ENCODE measurements at regions not wholly inside any gene's neighbourhood (a gene's known extent, or its start where the extent isn't known, plus 50 kb on each side); places are given as distances from the start of the nearest gene placed in this dataset.

- Histone ChIP-seq H3F3A (ENCODE audit: insufficient read depth, low read length, poor library complexity, severe bottlenecking) (no peaks in the 10 kb centered on the region), H3K36me3 (ENCODE audit: insufficient read depth, low read length) (no peaks in the 10 kb centered on the region), H3K27me3 (ENCODE audit: insufficient read depth, low read depth, low read length) (no peaks in the 10 kb centered on the region), H3K9me2 (ENCODE audit: insufficient read depth, low read length) (no peaks in the 10 kb centered on the region), H3K79me2 (replicated peaks; ENCODE audit: insufficient read depth, low read length) (peaks cover 12% of the 10 kb centered on the region), H3K4me3 (ENCODE audit: low read length) (peak overlapping the region; percentile 65), H2AFZ (ENCODE audit: low read depth, low read length) (peak overlapping the region; percentile 49), H3K9me3 (ENCODE audit: low read length) (no peaks in the 10 kb centered on the region), H3K9ac (ENCODE audit: low read length) (peak overlapping the region; percentile 68), H3K27ac (ENCODE audit: low read length) (peak overlapping the region; percentile 75), H4K20me1 (ENCODE audit: insufficient read depth) (no peaks in the 10 kb centered on the region), H3K4me2 (ENCODE audit: low read length) (peak overlapping the region; percentile 71)
- no peak for TF ChIP-seq REST (IDR thresholded peaks at IDR 0.05; ENCODE audit: borderline replicate concordance)
- peak; percentile 83 for TF ChIP-seq SMC3 (conservative IDR thresholded peaks at IDR 0.05; ENCODE audit: poor library complexity)
- peak; percentile 70 for TF ChIP-seq POLR2AphosphoS5 (IDR thresholded peaks at IDR 0.05)
- TF ChIP-seq EP300 (conservative IDR thresholded peaks at IDR 0.05; ENCODE audit: poor library complexity, severe bottlenecking): peak; percentile 63
- TF ChIP-seq CTCF (IDR thresholded peaks at IDR 0.05; ENCODE audit: poor library complexity, severe bottlenecking): peak; percentile 85
- TF ChIP-seq TAF1 (IDR thresholded peaks at IDR 0.05; ENCODE audit: low read depth): peak; percentile 50
- TF ChIP-seq MXI1 (conservative IDR thresholded peaks at IDR 0.05; ENCODE audit: poor library complexity, severe bottlenecking): peak; percentile 79
- TF ChIP-seq RAD21 (conservative IDR thresholded peaks at IDR 0.05): peak; percentile 89
- no peak for TF ChIP-seq EZH2 (IDR thresholded peaks at IDR 0.05; ENCODE audit: borderline replicate concordance, insufficient read depth, low read length, poor library complexity, severe bottlenecking)
Observed at GRCh38 chr1:81305997-81306452, 494.7 kb upstream of the ADGRL2 start.

GRCh38 chr1:81304187-81304586 lies 496.5 kb upstream of the ADGRL2 start:
- no peaks in the 10 kb centered on the region for H3K36me3 ChIP-seq (ENCODE audit: insufficient read depth, low read length)
- TF ChIP-seq EZH2 (IDR thresholded peaks at IDR 0.05; ENCODE audit: borderline replicate concordance, insufficient read depth, low read length, poor library complexity, severe bottlenecking): no peak
- TF ChIP-seq CTCF (IDR thresholded peaks at IDR 0.05; ENCODE audit: poor library complexity, severe bottlenecking): no peak
- TF ChIP-seq SMC3 (conservative IDR thresholded peaks at IDR 0.05; ENCODE audit: poor library complexity): no peak
- TF ChIP-seq POLR2AphosphoS5 (IDR thresholded peaks at IDR 0.05): no peak
- TF ChIP-seq RAD21 (conservative IDR thresholded peaks at IDR 0.05): no peak
- TF ChIP-seq MXI1 (conservative IDR thresholded peaks at IDR 0.05; ENCODE audit: poor library complexity, severe bottlenecking): no peak
- TF ChIP-seq EP300 (conservative IDR thresholded peaks at IDR 0.05; ENCODE audit: poor library complexity, severe bottlenecking): no peak
- no peak for TF ChIP-seq TAF1 (IDR thresholded peaks at IDR 0.05; ENCODE audit: low read depth)
- TF ChIP-seq REST (IDR thresholded peaks at IDR 0.05; ENCODE audit: borderline replicate concordance): no peak

More at GRCh38 chr1:81304187-81304586, 496.5 kb upstream of the ADGRL2 start:
- Histone ChIP-seq H3K9me3 (ENCODE audit: low read length) (no peaks in the 10 kb centered on the region), H3K27me3 (ENCODE audit: insufficient read depth, low read depth, low read length) (no peaks in the 10 kb centered on the region), H3K79me2 (replicated peaks; ENCODE audit: insufficient read depth, low read length) (peaks cover 12% of the 10 kb centered on the region), H3K9me2 (ENCODE audit: insufficient read depth, low read length) (no peaks in the 10 kb centered on the region), H3K4me3 (ENCODE audit: low read length) (no peak overlapping the region), H3K27ac (ENCODE audit: low read length) (no peak overlapping the region), H3K4me2 (ENCODE audit: low read length) (no peak overlapping the region), H3K9ac (ENCODE audit: low read length) (no peak overlapping the region), H4K20me1 (ENCODE audit: insufficient read depth) (no peaks in the 10 kb centered on the region), H2AFZ (ENCODE audit: low read depth, low read length) (no peak overlapping the region), H3F3A (ENCODE audit: insufficient read depth, low read length, poor library complexity, severe bottlenecking) (no peaks in the 10 kb centered on the region)

Data from neural cell (in vitro differentiated cells).